ENCODE measurements at regions not wholly inside any gene's neighbourhood (a gene's known extent, or its start where the extent isn't known, plus 50 kb on each side); places are given as distances from the start of the nearest gene placed in this dataset.

GRCh38 chr2:151189125-151189524 lies 72.5 kb downstream of the RBM43 start:
- TF ChIP-seq CTCF (IDR thresholded peaks at IDR 0.05; ENCODE audit: insufficient read depth, low read length) = no peak
- no peak for TF ChIP-seq GABPA (IDR thresholded peaks at IDR 0.05; ENCODE audit: low read depth)
- TF ChIP-seq, protein P1, sequence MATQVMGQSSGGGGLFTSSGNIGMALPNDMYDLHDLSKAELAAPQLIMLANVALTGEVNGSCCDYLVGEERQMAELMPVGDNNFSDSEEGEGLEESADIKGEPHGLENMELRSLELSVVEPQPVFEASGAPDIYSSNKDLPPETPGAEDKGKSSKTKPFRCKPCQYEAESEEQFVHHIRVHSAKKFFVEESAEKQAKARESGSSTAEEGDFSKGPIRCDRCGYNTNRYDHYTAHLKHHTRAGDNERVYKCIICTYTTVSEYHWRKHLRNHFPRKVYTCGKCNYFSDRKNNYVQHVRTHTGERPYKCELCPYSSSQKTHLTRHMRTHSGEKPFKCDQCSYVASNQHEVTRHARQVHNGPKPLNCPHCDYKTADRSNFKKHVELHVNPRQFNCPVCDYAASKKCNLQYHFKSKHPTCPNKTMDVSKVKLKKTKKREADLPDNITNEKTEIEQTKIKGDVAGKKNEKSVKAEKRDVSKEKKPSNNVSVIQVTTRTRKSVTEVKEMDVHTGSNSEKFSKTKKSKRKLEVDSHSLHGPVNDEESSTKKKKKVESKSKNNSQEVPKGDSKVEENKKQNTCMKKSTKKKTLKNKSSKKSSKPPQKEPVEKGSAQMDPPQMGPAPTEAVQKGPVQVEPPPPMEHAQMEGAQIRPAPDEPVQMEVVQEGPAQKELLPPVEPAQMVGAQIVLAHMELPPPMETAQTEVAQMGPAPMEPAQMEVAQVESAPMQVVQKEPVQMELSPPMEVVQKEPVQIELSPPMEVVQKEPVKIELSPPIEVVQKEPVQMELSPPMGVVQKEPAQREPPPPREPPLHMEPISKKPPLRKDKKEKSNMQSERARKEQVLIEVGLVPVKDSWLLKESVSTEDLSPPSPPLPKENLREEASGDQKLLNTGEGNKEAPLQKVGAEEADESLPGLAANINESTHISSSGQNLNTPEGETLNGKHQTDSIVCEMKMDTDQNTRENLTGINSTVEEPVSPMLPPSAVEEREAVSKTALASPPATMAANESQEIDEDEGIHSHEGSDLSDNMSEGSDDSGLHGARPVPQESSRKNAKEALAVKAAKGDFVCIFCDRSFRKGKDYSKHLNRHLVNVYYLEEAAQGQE (IDR thresholded peaks at IDR 0.05; ENCODE audit: insufficient replicate concordance, low read depth) = no peak
- TF ChIP-seq POLR2AphosphoS5 (IDR thresholded peaks at IDR 0.05; ENCODE audit: low read depth) = no peak
- TF ChIP-seq SPI1 (IDR thresholded peaks at IDR 0.05; ENCODE audit: borderline replicate concordance, low read depth) = no peak
